NB4 (cell line): ENCODE measurements at regions not wholly inside any gene's neighbourhood (a gene's known extent, or its start where the extent isn't known, plus 50 kb on each side); places are given as distances from the start of the nearest gene placed in this dataset.

Experiments
- DNase-seq: peaks from one replicate; pipeline ENCODE4 v3.0.0; 2010; ENCODE audit warnings: low read depth
- H3K4me3 ChIP-seq: one replicate; pipeline ENCODE4 v1.5.1; 2011; ENCODE audit warnings: mild to moderate bottlenecking, low read depth, low read length, moderate library complexity
- MYC ChIP-seq: IDR thresholded peaks from 2 replicates; pipeline ENCODE4 v1.6.1; 2011; ENCODE audit warnings: low read depth, low read length
- POLR2A ChIP-seq: IDR thresholded peaks from 2 replicates; pipeline ENCODE4 v1.6.1; 2011; ENCODE audit warnings: mild to moderate bottlenecking; ENCODE audit not compliant: insufficient read length; ENCODE audit errors: extremely low read depth
- TF ChIP-seq, protein P1 (sequence below): IDR thresholded peaks from one replicate; pipeline ENCODE4 v1.5.1; 2012; ENCODE audit warnings: low read depth, low read length
- TF ChIP-seq, protein P2 (sequence below): IDR thresholded peaks from 2 replicates; pipeline ENCODE4 v1.6.1; 2011; ENCODE audit warnings: low read depth, low read length

DNA sequence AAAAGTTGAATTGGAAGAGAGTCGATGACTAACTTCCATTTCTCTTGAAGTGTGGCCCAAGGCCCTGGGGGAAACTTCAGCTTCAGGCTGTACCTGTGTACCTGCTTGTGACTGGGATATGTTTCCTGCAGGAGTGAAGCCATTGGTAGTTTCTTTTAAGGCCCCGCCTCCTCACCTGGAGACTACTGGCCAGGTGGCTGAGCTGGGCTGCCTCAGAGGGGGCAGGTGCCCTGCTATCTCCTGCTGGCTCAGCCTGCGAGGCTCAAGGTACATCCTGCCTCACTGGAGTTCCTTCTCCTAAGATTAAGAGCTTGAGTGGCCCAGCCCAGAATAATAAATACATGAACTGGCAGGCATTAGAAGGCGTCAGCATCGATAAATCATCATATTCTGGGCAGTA is 121.6 kb upstream of the ROPN1 start:
- no peak for TF ChIP-seq MYC
- no peak overlapping the region for H3K4me3 ChIP-seq
- DNase-seq: no peak

DNA sequence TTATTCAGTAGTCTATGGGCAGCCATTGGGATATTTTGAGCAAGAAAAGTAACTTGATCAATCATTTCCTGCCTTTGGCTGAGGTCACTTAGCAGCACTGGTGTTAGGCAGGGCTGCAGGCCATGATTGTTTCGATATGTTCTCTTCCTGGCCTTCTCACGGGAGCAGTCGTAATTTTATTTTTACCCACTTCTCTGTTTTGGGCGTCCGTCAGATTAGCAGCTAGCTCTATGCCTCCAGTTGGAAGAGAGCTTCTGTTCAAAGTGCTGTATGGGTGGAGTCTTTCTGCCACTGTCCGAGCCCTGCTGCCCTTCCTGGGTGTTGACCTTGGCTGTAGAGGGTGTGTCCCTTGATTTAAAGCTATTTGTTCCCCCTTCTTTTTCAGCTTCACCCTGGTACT is 123.4 kb upstream of the ROPN1 start:
- DNase-seq: no peak
- H3K4me3 ChIP-seq: no peak overlapping the region
- TF ChIP-seq, protein P1, sequence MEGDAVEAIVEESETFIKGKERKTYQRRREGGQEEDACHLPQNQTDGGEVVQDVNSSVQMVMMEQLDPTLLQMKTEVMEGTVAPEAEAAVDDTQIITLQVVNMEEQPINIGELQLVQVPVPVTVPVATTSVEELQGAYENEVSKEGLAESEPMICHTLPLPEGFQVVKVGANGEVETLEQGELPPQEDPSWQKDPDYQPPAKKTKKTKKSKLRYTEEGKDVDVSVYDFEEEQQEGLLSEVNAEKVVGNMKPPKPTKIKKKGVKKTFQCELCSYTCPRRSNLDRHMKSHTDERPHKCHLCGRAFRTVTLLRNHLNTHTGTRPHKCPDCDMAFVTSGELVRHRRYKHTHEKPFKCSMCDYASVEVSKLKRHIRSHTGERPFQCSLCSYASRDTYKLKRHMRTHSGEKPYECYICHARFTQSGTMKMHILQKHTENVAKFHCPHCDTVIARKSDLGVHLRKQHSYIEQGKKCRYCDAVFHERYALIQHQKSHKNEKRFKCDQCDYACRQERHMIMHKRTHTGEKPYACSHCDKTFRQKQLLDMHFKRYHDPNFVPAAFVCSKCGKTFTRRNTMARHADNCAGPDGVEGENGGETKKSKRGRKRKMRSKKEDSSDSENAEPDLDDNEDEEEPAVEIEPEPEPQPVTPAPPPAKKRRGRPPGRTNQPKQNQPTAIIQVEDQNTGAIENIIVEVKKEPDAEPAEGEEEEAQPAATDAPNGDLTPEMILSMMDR: no peak
- TF ChIP-seq MYC: no peak
- no peak for TF ChIP-seq POLR2A
- TF ChIP-seq, protein P2, sequence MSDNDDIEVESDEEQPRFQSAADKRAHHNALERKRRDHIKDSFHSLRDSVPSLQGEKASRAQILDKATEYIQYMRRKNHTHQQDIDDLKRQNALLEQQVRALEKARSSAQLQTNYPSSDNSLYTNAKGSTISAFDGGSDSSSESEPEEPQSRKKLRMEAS: no peak

DNA sequence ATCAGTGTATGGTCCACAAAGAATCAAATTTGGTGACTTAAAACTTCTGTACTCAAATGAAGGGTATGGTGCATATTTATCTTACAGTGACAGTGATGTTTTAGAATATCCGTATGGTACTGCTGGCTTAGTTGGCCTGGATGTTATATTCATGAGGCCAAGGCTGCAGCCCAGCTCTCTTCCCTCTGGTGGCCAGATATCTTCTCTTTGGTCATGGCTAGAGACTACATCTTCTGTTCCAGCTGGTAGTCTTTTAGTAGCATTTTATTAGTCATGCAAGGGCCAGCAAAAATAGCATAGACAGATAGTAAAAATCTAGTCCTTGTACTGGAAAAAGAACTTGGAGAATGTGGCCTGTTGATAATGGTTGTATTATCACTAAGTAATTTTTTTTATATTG is 124.0 kb upstream of the ROPN1 start:
- TF ChIP-seq, protein P1: no peak
- TF ChIP-seq, protein P2: no peak
- no peak for TF ChIP-seq POLR2A
- no peak for TF ChIP-seq MYC
- no peak overlapping the region for H3K4me3 ChIP-seq
- DNase-seq: no peak

DNA sequence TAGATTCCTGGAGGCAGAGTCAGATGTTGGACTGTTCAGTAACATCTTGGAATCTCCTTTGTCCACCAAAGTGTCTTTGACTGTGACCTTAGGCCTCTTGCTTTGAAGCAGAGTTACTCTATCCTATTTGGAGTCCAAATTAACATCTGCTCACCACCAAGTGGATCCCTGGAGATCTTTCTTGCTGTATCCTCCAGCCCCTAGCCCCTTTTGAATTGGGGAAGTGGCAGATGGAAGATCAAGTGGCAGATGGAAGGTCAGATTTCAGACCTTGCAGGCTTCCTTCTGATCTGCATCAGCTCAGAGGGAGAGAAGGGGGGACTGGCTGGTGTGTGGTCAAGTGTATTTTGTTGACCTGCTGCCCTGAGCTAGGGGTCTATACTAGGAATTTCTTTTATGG is 125.0 kb upstream of the ROPN1 start:
- no peak overlapping the region for H3K4me3 ChIP-seq
- TF ChIP-seq, protein P2: no peak
- TF ChIP-seq, protein P1: no peak
- TF ChIP-seq POLR2A (no peak), MYC (no peak)
- no peak for DNase-seq

DNA sequence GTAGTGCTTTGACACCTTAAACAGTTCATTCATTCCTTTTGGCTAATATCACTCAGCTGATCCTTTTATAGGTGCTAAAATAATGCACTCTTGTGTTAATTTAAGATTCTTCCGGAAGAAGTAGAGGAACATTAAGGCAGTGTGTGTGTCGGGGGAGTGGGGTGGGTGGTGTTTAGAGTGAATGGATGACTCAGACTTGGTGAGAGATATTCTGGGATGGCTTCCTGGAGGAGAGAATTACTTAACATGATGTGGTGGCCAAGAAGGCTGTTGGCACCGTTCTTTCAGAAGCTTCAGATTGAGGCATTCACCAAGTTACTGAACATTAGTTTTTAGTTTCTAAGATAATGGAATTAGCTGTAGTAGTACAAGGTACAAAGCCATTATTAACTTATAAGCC is 125.6 kb upstream of the ROPN1 start:
- TF ChIP-seq POLR2A (no peak), MYC (no peak)
- TF ChIP-seq, protein P1: no peak
- TF ChIP-seq, protein P2: no peak
- DNase-seq: peak; percentile 2
- no peak overlapping the region for H3K4me3 ChIP-seq

DNA sequence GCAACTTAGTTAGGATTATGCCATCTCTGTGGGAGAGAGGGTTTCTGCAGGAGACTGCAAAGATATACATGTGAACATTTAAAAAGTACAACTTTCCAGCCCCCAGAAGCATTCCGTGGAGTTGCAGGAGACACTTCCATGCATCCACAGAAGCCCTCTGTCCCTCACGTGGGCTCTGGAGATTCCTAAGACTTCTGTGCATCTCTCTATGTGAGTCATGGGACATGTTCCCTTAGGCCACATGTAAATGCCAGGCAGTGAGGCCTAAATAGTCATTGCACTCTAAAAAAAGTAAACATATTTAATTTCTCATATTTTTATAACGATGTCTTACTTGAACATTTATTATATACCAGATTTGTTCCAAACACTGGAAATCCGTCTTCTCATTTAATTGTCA is 126.5 kb upstream of the ROPN1 start:
- H3K4me3 ChIP-seq: no peak overlapping the region
- DNase-seq: no peak
- TF ChIP-seq, protein P2: no peak
- no peak for TF ChIP-seq MYC
- no peak for TF ChIP-seq POLR2A
- TF ChIP-seq, protein P1: no peak
